ENCODE measurements at regions not wholly inside any gene's neighbourhood (a gene's known extent, or its start where the extent isn't known, plus 50 kb on each side); places are given as distances from the start of the nearest gene placed in this dataset.

DNA sequence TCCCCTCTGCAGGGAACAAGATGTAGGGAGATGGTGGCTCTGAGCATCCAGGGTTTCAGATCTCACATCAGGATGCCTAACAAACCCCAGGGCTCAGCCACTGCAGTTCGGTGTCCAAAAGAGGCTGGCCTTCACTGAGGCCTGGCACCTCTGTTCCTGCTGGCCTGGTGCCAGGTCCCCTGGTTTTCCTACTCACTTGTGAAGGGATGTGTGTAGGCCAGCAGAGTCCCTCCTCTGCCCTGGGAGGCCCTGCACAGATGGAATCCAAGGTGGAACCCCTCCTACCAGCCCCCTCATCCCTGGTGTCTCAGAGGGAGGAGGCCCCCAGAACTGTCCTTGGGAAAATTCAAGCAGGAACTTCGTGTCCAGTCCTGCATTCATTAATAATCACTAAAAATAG, 260.6 kb downstream of the CCSER2 start:
- Histone ChIP-seq H3K4me1 (ENCODE audit: low read depth) (no peaks in the 10 kb centered on the region), H3K36me3 (ENCODE audit: low read depth) (no peaks in the 10 kb centered on the region), H3K9me3 (no peaks in the 10 kb centered on the region), H3K4me3 (no peak overlapping the region)
- ATAC-seq (no peak), DNase-seq (no peak)
- intact Hi-C loops (cut with DNase I, micrococcal nuclease), result no loop called here
- TF ChIP-seq, protein P1, sequence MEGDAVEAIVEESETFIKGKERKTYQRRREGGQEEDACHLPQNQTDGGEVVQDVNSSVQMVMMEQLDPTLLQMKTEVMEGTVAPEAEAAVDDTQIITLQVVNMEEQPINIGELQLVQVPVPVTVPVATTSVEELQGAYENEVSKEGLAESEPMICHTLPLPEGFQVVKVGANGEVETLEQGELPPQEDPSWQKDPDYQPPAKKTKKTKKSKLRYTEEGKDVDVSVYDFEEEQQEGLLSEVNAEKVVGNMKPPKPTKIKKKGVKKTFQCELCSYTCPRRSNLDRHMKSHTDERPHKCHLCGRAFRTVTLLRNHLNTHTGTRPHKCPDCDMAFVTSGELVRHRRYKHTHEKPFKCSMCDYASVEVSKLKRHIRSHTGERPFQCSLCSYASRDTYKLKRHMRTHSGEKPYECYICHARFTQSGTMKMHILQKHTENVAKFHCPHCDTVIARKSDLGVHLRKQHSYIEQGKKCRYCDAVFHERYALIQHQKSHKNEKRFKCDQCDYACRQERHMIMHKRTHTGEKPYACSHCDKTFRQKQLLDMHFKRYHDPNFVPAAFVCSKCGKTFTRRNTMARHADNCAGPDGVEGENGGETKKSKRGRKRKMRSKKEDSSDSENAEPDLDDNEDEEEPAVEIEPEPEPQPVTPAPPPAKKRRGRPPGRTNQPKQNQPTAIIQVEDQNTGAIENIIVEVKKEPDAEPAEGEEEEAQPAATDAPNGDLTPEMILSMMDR (IDR thresholded peaks at IDR 0.05), result no peak

DNA sequence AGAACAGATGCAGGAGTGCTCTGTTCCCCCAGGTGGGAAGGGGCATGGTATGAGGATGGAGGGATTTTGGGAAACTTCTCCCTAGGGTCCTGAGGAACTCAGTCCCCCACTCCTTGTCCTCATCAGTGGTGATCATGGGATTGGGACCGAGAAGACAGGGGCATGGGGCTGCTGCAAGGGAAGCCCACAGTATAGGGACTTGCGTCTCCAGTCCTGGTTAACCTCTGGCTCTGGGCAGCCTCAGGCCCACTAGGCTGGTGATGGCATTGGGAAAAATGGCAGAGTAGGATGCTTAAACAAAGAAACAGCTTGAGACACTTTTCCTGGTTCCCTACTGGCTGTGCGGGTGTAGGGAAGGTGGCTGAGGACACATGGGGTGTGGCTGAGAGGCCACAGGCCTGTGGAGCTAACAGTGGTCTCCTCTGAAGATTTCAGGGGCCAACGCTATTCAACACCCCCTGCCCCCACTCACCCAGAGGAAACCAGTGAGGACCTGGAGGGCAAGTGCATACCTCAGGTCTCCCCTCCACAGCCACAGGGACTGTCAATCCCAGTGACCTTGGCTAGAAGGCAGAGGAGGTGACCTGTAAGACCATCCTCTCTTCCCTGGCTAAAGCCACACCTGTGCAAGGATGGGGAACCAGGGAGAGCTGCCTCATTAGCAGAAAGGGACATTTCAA, 261.3 kb downstream of the CCSER2 start:
- ATAC-seq (no peak), DNase-seq (no peak)
- intact Hi-C loops (cut with DNase I, micrococcal nuclease), result no loop called here
- TF ChIP-seq, protein P1 (IDR thresholded peaks at IDR 0.05), result no peak
- Histone ChIP-seq H3K4me1 (ENCODE audit: low read depth) (no peaks in the 10 kb centered on the region), H3K36me3 (ENCODE audit: low read depth) (no peaks in the 10 kb centered on the region), H3K4me3 (no peak overlapping the region), H3K9me3 (no peaks in the 10 kb centered on the region)

DNA sequence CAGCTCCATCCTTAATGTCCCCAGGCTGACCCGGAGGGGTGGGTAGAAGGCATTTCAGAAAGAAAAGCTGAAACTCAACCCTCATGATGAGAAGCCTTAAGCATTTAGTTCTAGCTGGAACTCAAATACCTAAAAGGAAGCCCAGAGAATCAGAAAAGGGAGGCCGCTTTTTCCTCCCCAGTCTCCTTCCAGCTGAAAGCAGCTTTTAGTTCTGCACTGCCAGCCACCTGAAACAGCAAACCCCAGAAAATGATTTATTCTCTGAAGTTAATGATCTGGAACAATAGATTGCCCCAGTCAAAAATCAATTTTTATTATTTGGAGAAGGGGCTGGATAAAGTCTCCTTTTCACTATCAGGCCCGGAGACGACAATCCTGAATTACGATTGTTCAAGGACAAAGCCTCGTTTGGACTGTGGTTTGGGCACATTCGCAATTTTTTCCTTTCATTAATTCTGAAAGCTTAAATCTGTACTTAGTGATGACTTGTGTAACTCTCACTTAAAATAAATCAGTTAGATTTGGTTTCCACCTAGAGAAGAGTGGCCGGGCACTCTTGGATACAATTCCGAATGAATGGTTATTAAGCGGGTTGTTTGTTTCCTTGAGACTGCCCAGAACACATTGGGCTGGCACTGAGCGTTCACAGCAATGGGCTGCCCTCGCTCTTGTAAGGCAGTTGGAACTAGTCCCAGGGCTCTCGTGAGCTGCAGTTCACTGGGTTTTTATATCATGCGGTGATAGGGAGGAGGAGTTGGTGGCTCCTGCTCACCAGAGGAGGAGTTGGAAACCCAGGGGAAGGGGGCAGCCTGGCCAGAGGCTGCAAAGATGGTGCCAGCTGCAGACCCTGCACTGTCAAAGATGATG, 262.2 kb downstream of the CCSER2 start:
- no peak for DNase-seq

DNA sequence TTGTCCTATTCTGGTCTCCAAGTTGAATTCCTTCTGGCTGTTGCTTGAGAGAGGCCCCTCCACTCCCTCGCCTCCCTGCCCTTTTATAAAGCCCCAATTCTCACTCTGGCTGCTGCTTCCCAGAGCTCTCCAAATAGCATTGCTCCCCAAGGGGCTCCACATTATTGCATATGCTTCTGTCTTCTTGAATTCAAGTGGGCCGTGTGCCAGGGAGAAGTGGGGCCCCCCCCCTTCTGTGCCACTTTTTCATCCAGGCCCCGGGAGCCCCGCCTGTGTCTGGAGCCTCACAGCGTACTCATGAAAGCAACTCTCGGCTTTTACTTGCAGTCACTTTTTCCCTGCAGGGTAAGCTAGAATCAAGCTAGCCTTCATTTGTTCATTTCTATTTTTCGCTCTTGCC, 265.1 kb downstream of the CCSER2 start:
- intact Hi-C loops (cut with DNase I, micrococcal nuclease), result no loop called here
- Histone ChIP-seq H3K36me3 (ENCODE audit: low read depth) (no peaks in the 10 kb centered on the region), H3K4me3 (no peak overlapping the region), H3K9me3 (no peaks in the 10 kb centered on the region), H3K4me1 (ENCODE audit: low read depth) (no peaks in the 10 kb centered on the region)
- DNase-seq (no peak), ATAC-seq (no peak)
- TF ChIP-seq, protein P1 (IDR thresholded peaks at IDR 0.05), result no peak

More for the DNA sequence above, 262.2 kb downstream of the CCSER2 start:
- no peaks in the 10 kb centered on the region for H3K9me3 ChIP-seq
- H3K36me3 ChIP-seq (ENCODE audit: low read depth), result no peaks in the 10 kb centered on the region
- intact Hi-C loops (cut with DNase I, micrococcal nuclease), result no loop called here
- no peak for ATAC-seq
- TF ChIP-seq, protein P1 (IDR thresholded peaks at IDR 0.05), result no peak
- H3K4me1 ChIP-seq (ENCODE audit: low read depth), result no peaks in the 10 kb centered on the region
- H3K4me3 ChIP-seq, result no peak overlapping the region

DNA sequence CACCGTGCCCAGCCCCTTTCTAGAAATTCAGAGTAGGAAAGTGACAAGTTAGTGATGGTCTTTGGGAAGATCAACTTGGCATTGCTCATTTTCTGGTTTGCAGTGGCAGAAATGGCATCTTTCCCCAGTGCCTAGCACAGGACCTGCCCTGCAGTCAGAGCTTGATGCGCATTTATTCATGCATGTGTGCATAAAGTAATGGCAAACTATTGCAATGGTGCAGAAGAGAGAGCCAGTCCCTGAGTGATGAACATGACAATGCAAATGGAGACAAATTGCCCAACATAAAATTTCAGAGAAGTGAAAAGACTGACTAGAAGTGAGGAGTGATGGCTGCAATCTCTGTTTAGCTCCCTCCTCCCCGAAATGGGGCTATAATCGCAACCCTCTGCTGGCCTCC, 268.2 kb downstream of the CCSER2 start:
- DNase-seq (no peak), ATAC-seq (no peak)
- TF ChIP-seq, protein P1 (IDR thresholded peaks at IDR 0.05), result no peak
- Histone ChIP-seq H3K9me3 (no peaks in the 10 kb centered on the region), H3K4me1 (ENCODE audit: low read depth) (no peaks in the 10 kb centered on the region), H3K36me3 (ENCODE audit: low read depth) (no peaks in the 10 kb centered on the region), H3K4me3 (no peak overlapping the region)
- intact Hi-C loops (cut with DNase I, micrococcal nuclease), result no loop called here

Measured in mucosa of descending colon (tissue), 3 donors.